IMR-90 (cell line): ENCODE measurements at regions not wholly inside any gene's neighbourhood (a gene's known extent, or its start where the extent isn't known, plus 50 kb on each side); places are given as distances from the start of the nearest gene placed in this dataset.

ENCODE experiments used
- ATAC-seq: fragments of 200-7000 bp; cut with Tn5 transposase; 2 replicates; pipeline ENCODE4 v1.9.1; 2020; ENCODE audit warnings: low read depth, mild to moderate bottlenecking, moderate library complexity
- BruUV-seq: library from RNA; stranded (reverse); fragments of 400-500 nt; replicated peaks from 2 replicates; lab custom pipeline; 2021; lab: Mats Ljungman, UMichigan
- CTCF ChIA-PET: fragments of 300-600 bp; formaldehyde crosslinking; extraction: SDS; loops from one replicate; lab custom pipeline; 2021; ENCODE audit warnings: antibody characterized with exemption; lab: Yijun Ruan, JAX
- POLR2A ChIA-PET: fragments of 300-600 bp; sonication (Branson Sonifier 250); formaldehyde crosslinking; loops from one replicate; lab custom pipeline; 2022; ENCODE audit warnings: antibody characterized with exemption; ENCODE audit not compliant: unreplicated experiment; lab: Charles Lee
- DNase-seq: peaks from one replicate; pipeline ENCODE4 v3.0.0; 2013
- H2AFZ ChIP-seq: replicated peaks from 2 replicates; pipeline ENCODE3; 2013; ENCODE audit warnings: low read length, mild to moderate bottlenecking; ENCODE audit not compliant: poor library complexity
- H2AK5ac ChIP-seq: 2 replicates; pipeline ENCODE4 v1.6.1; 2013; ENCODE audit warnings: low read depth, low read length, inconsistent platforms
- H2AK9ac ChIP-seq: replicated peaks from 2 replicates; pipeline ENCODE3; 2013; ENCODE audit warnings: mild to moderate bottlenecking, low read depth, low read length, moderate library complexity; ENCODE audit not compliant: poor library complexity
- H2BK120ac ChIP-seq: 2 replicates; pipeline ENCODE4 v1.6.1; 2013; ENCODE audit warnings: low read depth, low read length, inconsistent platforms
- H2BK15ac ChIP-seq: 3 replicates; pipeline ENCODE4 v1.6.1; 2013; ENCODE audit warnings: low read depth, low read length, inconsistent platforms
- H2BK20ac ChIP-seq: 2 replicates; pipeline ENCODE4 v1.6.1; 2013; ENCODE audit warnings: low read depth, mild to moderate bottlenecking, inconsistent platforms, low read length, moderate library complexity
- H2BK5ac ChIP-seq: 2 replicates; pipeline ENCODE4 v1.6.1; 2013; ENCODE audit warnings: mild to moderate bottlenecking, low read depth, low read length, inconsistent platforms; ENCODE audit not compliant: poor library complexity, severe bottlenecking
- H3K14ac ChIP-seq: replicated peaks from 2 replicates; pipeline ENCODE4 v1.6.1; 2013; ENCODE audit warnings: low read depth, low read length, inconsistent platforms
- H3K18ac ChIP-seq: 2 replicates; pipeline ENCODE4 v1.6.1; 2013; ENCODE audit warnings: low read depth, low read length, control low read depth
- H3K23ac ChIP-seq: 2 replicates; pipeline ENCODE4 v1.6.1; 2013; ENCODE audit warnings: low read depth, low read length, inconsistent platforms
- H3K27ac ChIP-seq: 2 replicates; pipeline ENCODE4 v1.5.1; 2013; ENCODE audit warnings: mild to moderate bottlenecking, control low read depth, low read length; ENCODE audit not compliant: insufficient read depth
- H3K27me3 ChIP-seq: 2 replicates; pipeline ENCODE4 v1.6.1; 2013; ENCODE audit warnings: low read length; ENCODE audit not compliant: control insufficient read depth, insufficient read depth
- H3K36me3 ChIP-seq: 2 replicates; pipeline ENCODE4 v1.6.1; 2013; ENCODE audit warnings: low read length, mixed read lengths; ENCODE audit not compliant: control insufficient read depth, insufficient read depth
- H3K4ac ChIP-seq: 2 replicates; pipeline ENCODE4 v1.6.1; 2013; ENCODE audit warnings: low read depth, low read length, inconsistent platforms
- H3K4me1 ChIP-seq: 2 replicates; pipeline ENCODE4 v1.6.1; 2013; ENCODE audit warnings: low read length, mixed read lengths; ENCODE audit not compliant: control insufficient read depth, insufficient read depth
- H3K4me2 ChIP-seq: 2 replicates; pipeline ENCODE4 v1.6.1; 2013; ENCODE audit warnings: low read depth, mild to moderate bottlenecking, control low read depth, low read length, moderate library complexity
- H3K4me3 ChIP-seq: 2 replicates; pipeline ENCODE4 v1.5.1; 2013; ENCODE audit warnings: low read depth, mild to moderate bottlenecking, control low read depth, low read length, moderate library complexity; ENCODE audit not compliant: insufficient read depth
- H3K56ac ChIP-seq: 2 replicates; pipeline ENCODE4 v1.6.1; 2013; ENCODE audit warnings: low read length, inconsistent platforms; ENCODE audit not compliant: insufficient read depth; ENCODE audit errors: extremely low read depth
- H3K79me1 ChIP-seq, 2 experiments: 2 replicates each; pipeline ENCODE4 v1.6.1; 2013; ENCODE audit warnings: low read length in 2 of 2, inconsistent platforms in 1 of 2, low read depth in 1 of 2
- H3K9ac ChIP-seq: 2 replicates; pipeline ENCODE4 v1.6.1; 2013; ENCODE audit warnings: low read depth, low read length, control low read depth
- H3K9me1 ChIP-seq: 2 replicates; pipeline ENCODE4 v1.6.1; 2013; ENCODE audit warnings: low read length, inconsistent platforms; ENCODE audit not compliant: insufficient read depth
- H3K9me3 ChIP-seq: 2 replicates; pipeline ENCODE4 v1.6.1; 2013; ENCODE audit warnings: low read length; ENCODE audit not compliant: control insufficient read depth, insufficient read depth
- H4K20me1 ChIP-seq: 2 replicates; pipeline ENCODE4 v1.6.1; 2013; ENCODE audit warnings: low read length, inconsistent platforms; ENCODE audit not compliant: insufficient read depth
- H4K5ac ChIP-seq: 2 replicates; pipeline ENCODE4 v1.6.1; 2013; ENCODE audit warnings: mild to moderate bottlenecking, low read depth, low read length, control low read depth
- H4K8ac ChIP-seq, 2 experiments: 2 replicates each; pipeline ENCODE4 v1.6.1; 2013; ENCODE audit warnings: low read depth in 2 of 2, low read length in 2 of 2, control low read depth in 1 of 2, inconsistent platforms in 1 of 2
- H4K91ac ChIP-seq: 2 replicates; pipeline ENCODE4 v1.6.1; 2013; ENCODE audit warnings: low read depth, low read length, inconsistent platforms; ENCODE audit not compliant: insufficient read depth
- BHLHE40 ChIP-seq: fragments of 150-350 bp; IDR thresholded peaks from 2 replicates; pipeline ENCODE4 v1.6.1; 2016; ENCODE audit warnings: mild to moderate bottlenecking, low read depth, low read length
- CEBPB ChIP-seq: IDR thresholded peaks from 2 replicates; pipeline ENCODE4 v1.6.1; 2012; ENCODE audit warnings: low read depth, low read length, improper control_type of control experiment
- CHD1 ChIP-seq: IDR thresholded peaks from 2 replicates; pipeline ENCODE4 v1.6.1; 2012; ENCODE audit warnings: low read depth, low read length, improper control_type of control experiment
- CTCF ChIP-seq: conservative IDR thresholded peaks from 2 replicates; pipeline ENCODE4 v1.5.1; 2012; ENCODE audit warnings: mild to moderate bottlenecking, low read depth, low read length, improper control_type of control experiment
- ELK1 ChIP-seq: fragments of 150-350 bp; IDR thresholded peaks from 2 replicates; pipeline ENCODE4 v1.6.1; 2016; ENCODE audit warnings: low read depth, mild to moderate bottlenecking, low read length, moderate library complexity, borderline replicate concordance
- FOS ChIP-seq: fragments of 150-350 bp; IDR thresholded peaks from 2 replicates; pipeline ENCODE4 v1.6.1; 2016; ENCODE audit warnings: low read depth, low read length
- MAFK ChIP-seq: IDR thresholded peaks from 2 replicates; pipeline ENCODE4 v1.6.1; 2012; ENCODE audit warnings: low read depth, low read length, improper control_type of control experiment
- MAZ ChIP-seq: IDR thresholded peaks from 2 replicates; pipeline ENCODE4 v1.6.1; 2012; ENCODE audit warnings: low read depth, mild to moderate bottlenecking, low read length, improper control_type of control experiment, moderate library complexity, borderline replicate concordance
- MXI1 ChIP-seq: IDR thresholded peaks from 2 replicates; pipeline ENCODE4 v1.6.1; 2012; ENCODE audit warnings: low read depth, mild to moderate bottlenecking, low read length, moderate library complexity, borderline replicate concordance
- NFE2L2 ChIP-seq: fragments of 150-350 bp; IDR thresholded peaks from 2 replicates; pipeline ENCODE4 v1.6.1; 2016; ENCODE audit warnings: low read depth, mild to moderate bottlenecking, low read length
- POLR2A ChIP-seq: IDR thresholded peaks from 2 replicates; pipeline ENCODE4 v1.6.1; 2012; ENCODE audit warnings: mild to moderate bottlenecking, low read depth, low read length
- RAD21 ChIP-seq: IDR thresholded peaks from 2 replicates; pipeline ENCODE4 v1.6.1; 2012; ENCODE audit warnings: low read length, improper control_type of control experiment
- RCOR1 ChIP-seq: IDR thresholded peaks from 2 replicates; pipeline ENCODE4 v1.6.1; 2012; ENCODE audit warnings: mild to moderate bottlenecking, low read length, improper control_type of control experiment; ENCODE audit not compliant: insufficient replicate concordance
- RFX5 ChIP-seq: IDR thresholded peaks from 2 replicates; pipeline ENCODE4 v1.8.0; 2012; ENCODE audit warnings: low read depth, mild to moderate bottlenecking, low read length, moderate library complexity
- SMC3 ChIP-seq: fragments of 150-350 bp; IDR thresholded peaks from 2 replicates; pipeline ENCODE4 v1.6.1; 2016; ENCODE audit warnings: low read depth, mild to moderate bottlenecking, antibody characterized with exemption, low read length, moderate library complexity
- USF2 ChIP-seq: fragments of 150-350 bp; IDR thresholded peaks from 2 replicates; pipeline ENCODE4 v1.6.1; 2017; ENCODE audit warnings: mild to moderate bottlenecking, antibody characterized with exemption, low read length, low read depth
- WGBS, 2 experiments: methylation state at CpG; one replicate each; pipeline versions ENCODE4 v1.1.5 to v1.1.7; 2013; ENCODE audit warnings: missing lambda C conversion rate in 2 of 2; ENCODE audit not compliant: insufficient read length in 1 of 2; ENCODE audit errors: extremely low coverage in 2 of 2; 5-methylcytosine and 5-hydroxymethylcytosine counted together
- dilution Hi-C: fragments of 300-500 bp; cut with HindIII; formaldehyde crosslinking; loops from one replicate; pipeline ENCODE4 v1.14.3; 2018; ENCODE audit warnings: low sequenced_read_pairs; ENCODE audit not compliant: unreplicated experiment
- in situ Hi-C: fragments of 300-500 bp; cut with MboI; formaldehyde crosslinking; loops from 3 replicates; pipeline ENCODE4 v1.14.3; 2019; ENCODE audit warnings: low sequenced_read_pairs, inconsistent platforms, mixed read lengths
- intact Hi-C: fragments of 100-400 bp; cut with micrococcal nuclease; formaldehyde crosslinking; loops from 2 replicates; pipeline ENCODE4 v1.10.0; 2022

GRCh38 chr7:79775911-79776310 is 322.4 kb upstream of the MAGI2 start:
- 0 out of 2 replicates have a peak overlapping the region, but pooled peaks have one; percentile 35 for H3K23ac ChIP-seq
- no TSS peak for BruUV-seq
- H3K79me1 ChIP-seq = no peaks in the 10 kb centered on the region
- DNase-seq (no peak), ATAC-seq (no peak)
- peak overlapping the region; percentile 37; the same call in 1 of the 2 replicates for H3K14ac ChIP-seq
- H2AK9ac ChIP-seq = no peak overlapping the region
- no peaks in the 10 kb centered on the region for H3K9me3 ChIP-seq
- TF ChIP-seq NFE2L2 = no peak
- TF ChIP-seq FOS = no peak
- TF ChIP-seq MXI1 = no peak
- no peak for TF ChIP-seq ELK1
- no peak for TF ChIP-seq RAD21
- no peak for TF ChIP-seq POLR2A
- TF ChIP-seq RCOR1 = no peak
- no peak for TF ChIP-seq CTCF
- TF ChIP-seq CEBPB = no peak
- TF ChIP-seq USF2 = no peak
- no peak for TF ChIP-seq RFX5
- no peak for TF ChIP-seq SMC3
- no peak for TF ChIP-seq MAZ
- no peak for TF ChIP-seq MAFK
- no peak for TF ChIP-seq BHLHE40
- no peak for TF ChIP-seq CHD1
- H3K27ac ChIP-seq = no peak overlapping the region
- no peaks in the 10 kb centered on the region for H3K36me3 ChIP-seq
- no peaks in the 10 kb centered on the region for H3K27me3 ChIP-seq
- no peak overlapping the region for H3K56ac ChIP-seq
- H4K91ac ChIP-seq = 0 out of 2 replicates have a peak overlapping the region, but pooled peaks have one; percentile 14
- ChIA-PET CTCF (no interaction called here), POLR2A (no interaction called here)
- no peaks in the 10 kb centered on the region for H4K20me1 ChIP-seq
- 0 out of 2 replicates have a peak, but pooled peaks cover 3% of the 10 kb centered on the region for H3K9me1 ChIP-seq
- no CpG with 5 or more reads among the region's 3 CpGs for WGBS, 2 experiments
- peak overlapping the region; percentile 70 for H2AFZ ChIP-seq
- peak overlapping the region; percentile 40; the same call in 1 of the 2 replicates for H2BK20ac ChIP-seq
- H3K18ac ChIP-seq = peak overlapping the region; percentile 82
- dilution Hi-C loops (no loop called here), intact Hi-C loops (loop anchor here (5.0 kb wide), 1 partner anchor 324 kb away; the partner anchor contains the start of gene MAGI2), in situ Hi-C loops (no loop called here)
- no peak overlapping the region for H2BK15ac ChIP-seq
- no peak overlapping the region for H3K4me3 ChIP-seq
- no peak overlapping the region for H2AK5ac ChIP-seq
- no peak overlapping the region for H3K4me2 ChIP-seq
- peak overlapping the region; percentile 60 to 70; a peak in 2 of 4 replicates for H4K8ac ChIP-seq
- H4K5ac ChIP-seq = peak overlapping the region; percentile 53; the same call in 1 of the 2 replicates
- peak overlapping the region; percentile 1 for H2BK5ac ChIP-seq
- H3K4ac ChIP-seq = no peak overlapping the region; the same call in 1 of the 2 replicates
- H3K4me1 ChIP-seq = peaks cover 9% of the 10 kb centered on the region; the same call in 1 of the 2 replicates
- H2BK120ac ChIP-seq = peak overlapping the region; percentile 69; the same call in 1 of the 2 replicates
- H3K9ac ChIP-seq = no peak overlapping the region
